ENCODE measurements at regions not wholly inside any gene's neighbourhood (a gene's known extent, or its start where the extent isn't known, plus 50 kb on each side); places are given as distances from the start of the nearest gene placed in this dataset.

GRCh38 chr7:45359776-45360175 lies 202.2 kb downstream of the RAMP3 start:
- Histone ChIP-seq H3K4me3 (replicated peaks in 1 of 2; ENCODE audit: low read depth in 1 of 2, low read length in 2 of 2) (no peak overlapping the region), H3K9me3 (ENCODE audit: control insufficient read depth in 1 of 2, insufficient read depth in 1 of 2, low read depth in 1 of 2, low read length in 2 of 2) (no peaks in the 10 kb centered on the region), H3K79me2 (ENCODE audit: insufficient read depth, low read length) (no peaks in the 10 kb centered on the region), H3K9me2 (ENCODE audit: insufficient read depth) (no peaks in the 10 kb centered on the region), H2AFZ (ENCODE audit: low read depth, low read length, poor library complexity, severe bottlenecking) (no peak overlapping the region), H3K9ac (ENCODE audit: low read length) (no peak overlapping the region), H3K27me3 (ENCODE audit: insufficient read depth, low read length) (peaks cover 70% of the 10 kb centered on the region), H3K4me2 (ENCODE audit: low read length) (no peak overlapping the region), H3K27ac (ENCODE audit: low read depth, low read length) (no peak overlapping the region), H3K36me3 (ENCODE audit: control insufficient read depth in 1 of 2, insufficient read depth in 2 of 2, low read length in 2 of 2) (no peaks in the 10 kb centered on the region), H3K4me1 (ENCODE audit: control insufficient read depth in 1 of 2, insufficient read depth in 2 of 2, low read length in 2 of 2) (no peaks in the 10 kb centered on the region), H4K20me1 (ENCODE audit: insufficient read depth) (no peaks in the 10 kb centered on the region)
- BruUV-seq (replicated peaks): no TSS peak
- CTCF ChIA-PET: no interaction called here
- RAD21 ChIA-PET (ENCODE audit: low non-redundant PET in 1 of 2, low total read pairs in 2 of 2, uncharacterized antibody in 2 of 2, unreplicated experiment in 2 of 2): no interaction called here
- ATAC-seq (no peak), DNase-seq (ENCODE audit: low read depth, low spot score) (no peak)
- intact Hi-C loops (cut with micrococcal nuclease): no loop called here
- POLR2A ChIA-PET: no interaction called here
- TF ChIP-seq SRF (IDR thresholded peaks at IDR 0.05; ENCODE audit: low read depth) (no peak), ELF1 (IDR thresholded peaks at IDR 0.05; ENCODE audit: borderline replicate concordance, low read depth) (no peak), CEBPB (IDR thresholded peaks at IDR 0.05; ENCODE audit: low read depth) (no peak), ZBTB33 (IDR thresholded peaks at IDR 0.05; ENCODE audit: extremely low read depth, insufficient replicate concordance, low read length) (no peak), POLR2AphosphoS5 (IDR thresholded peaks at IDR 0.05; ENCODE audit: low read depth, low read length) (no peak), ATF3 (IDR thresholded peaks at IDR 0.05) (no peak), ZFX (IDR thresholded peaks at IDR 0.05) (no peak), TCF7L2 (IDR thresholded peaks at IDR 0.05; ENCODE audit: borderline replicate concordance, extremely low read depth, insufficient read depth, insufficient read length) (no peak), FOSL1 (IDR thresholded peaks at IDR 0.05; ENCODE audit: low read depth) (no peak), YY1 (IDR thresholded peaks at IDR 0.05; ENCODE audit: extremely low read depth, insufficient replicate concordance, low read depth, low read length) (no peak), EZH2 (IDR thresholded peaks at IDR 0.05) (no peak), JUND (IDR thresholded peaks at IDR 0.05) (no peak), CBX3 (IDR thresholded peaks at IDR 0.05; ENCODE audit: low read depth) (no peak), SP1 (IDR thresholded peaks at IDR 0.05; ENCODE audit: low read depth) (no peak), MAX (IDR thresholded peaks at IDR 0.05) (no peak), ZNF274 (IDR thresholded peaks at IDR 0.05; ENCODE audit: low read depth, low read length) (no peak), EGR1 (IDR thresholded peaks at IDR 0.05; ENCODE audit: low read depth) (no peak)
- TF ChIP-seq, protein P1, sequence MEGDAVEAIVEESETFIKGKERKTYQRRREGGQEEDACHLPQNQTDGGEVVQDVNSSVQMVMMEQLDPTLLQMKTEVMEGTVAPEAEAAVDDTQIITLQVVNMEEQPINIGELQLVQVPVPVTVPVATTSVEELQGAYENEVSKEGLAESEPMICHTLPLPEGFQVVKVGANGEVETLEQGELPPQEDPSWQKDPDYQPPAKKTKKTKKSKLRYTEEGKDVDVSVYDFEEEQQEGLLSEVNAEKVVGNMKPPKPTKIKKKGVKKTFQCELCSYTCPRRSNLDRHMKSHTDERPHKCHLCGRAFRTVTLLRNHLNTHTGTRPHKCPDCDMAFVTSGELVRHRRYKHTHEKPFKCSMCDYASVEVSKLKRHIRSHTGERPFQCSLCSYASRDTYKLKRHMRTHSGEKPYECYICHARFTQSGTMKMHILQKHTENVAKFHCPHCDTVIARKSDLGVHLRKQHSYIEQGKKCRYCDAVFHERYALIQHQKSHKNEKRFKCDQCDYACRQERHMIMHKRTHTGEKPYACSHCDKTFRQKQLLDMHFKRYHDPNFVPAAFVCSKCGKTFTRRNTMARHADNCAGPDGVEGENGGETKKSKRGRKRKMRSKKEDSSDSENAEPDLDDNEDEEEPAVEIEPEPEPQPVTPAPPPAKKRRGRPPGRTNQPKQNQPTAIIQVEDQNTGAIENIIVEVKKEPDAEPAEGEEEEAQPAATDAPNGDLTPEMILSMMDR (IDR thresholded peaks at IDR 0.05 in 2 of 3, conservative IDR thresholded peaks at IDR 0.05 in 1 of 3; ENCODE audit: borderline replicate concordance in 1 of 3, insufficient read depth in 1 of 3, low read depth in 2 of 3, low read length in 2 of 3): no peak
- TF ChIP-seq, protein P2, sequence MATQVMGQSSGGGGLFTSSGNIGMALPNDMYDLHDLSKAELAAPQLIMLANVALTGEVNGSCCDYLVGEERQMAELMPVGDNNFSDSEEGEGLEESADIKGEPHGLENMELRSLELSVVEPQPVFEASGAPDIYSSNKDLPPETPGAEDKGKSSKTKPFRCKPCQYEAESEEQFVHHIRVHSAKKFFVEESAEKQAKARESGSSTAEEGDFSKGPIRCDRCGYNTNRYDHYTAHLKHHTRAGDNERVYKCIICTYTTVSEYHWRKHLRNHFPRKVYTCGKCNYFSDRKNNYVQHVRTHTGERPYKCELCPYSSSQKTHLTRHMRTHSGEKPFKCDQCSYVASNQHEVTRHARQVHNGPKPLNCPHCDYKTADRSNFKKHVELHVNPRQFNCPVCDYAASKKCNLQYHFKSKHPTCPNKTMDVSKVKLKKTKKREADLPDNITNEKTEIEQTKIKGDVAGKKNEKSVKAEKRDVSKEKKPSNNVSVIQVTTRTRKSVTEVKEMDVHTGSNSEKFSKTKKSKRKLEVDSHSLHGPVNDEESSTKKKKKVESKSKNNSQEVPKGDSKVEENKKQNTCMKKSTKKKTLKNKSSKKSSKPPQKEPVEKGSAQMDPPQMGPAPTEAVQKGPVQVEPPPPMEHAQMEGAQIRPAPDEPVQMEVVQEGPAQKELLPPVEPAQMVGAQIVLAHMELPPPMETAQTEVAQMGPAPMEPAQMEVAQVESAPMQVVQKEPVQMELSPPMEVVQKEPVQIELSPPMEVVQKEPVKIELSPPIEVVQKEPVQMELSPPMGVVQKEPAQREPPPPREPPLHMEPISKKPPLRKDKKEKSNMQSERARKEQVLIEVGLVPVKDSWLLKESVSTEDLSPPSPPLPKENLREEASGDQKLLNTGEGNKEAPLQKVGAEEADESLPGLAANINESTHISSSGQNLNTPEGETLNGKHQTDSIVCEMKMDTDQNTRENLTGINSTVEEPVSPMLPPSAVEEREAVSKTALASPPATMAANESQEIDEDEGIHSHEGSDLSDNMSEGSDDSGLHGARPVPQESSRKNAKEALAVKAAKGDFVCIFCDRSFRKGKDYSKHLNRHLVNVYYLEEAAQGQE (IDR thresholded peaks at IDR 0.05; ENCODE audit: low read depth): no peak

Measured in HCT116 (cell line).